ENCODE measurements at regions not wholly inside any gene's neighbourhood (a gene's known extent, or its start where the extent isn't known, plus 50 kb on each side); places are given as distances from the start of the nearest gene placed in this dataset.

DNA sequence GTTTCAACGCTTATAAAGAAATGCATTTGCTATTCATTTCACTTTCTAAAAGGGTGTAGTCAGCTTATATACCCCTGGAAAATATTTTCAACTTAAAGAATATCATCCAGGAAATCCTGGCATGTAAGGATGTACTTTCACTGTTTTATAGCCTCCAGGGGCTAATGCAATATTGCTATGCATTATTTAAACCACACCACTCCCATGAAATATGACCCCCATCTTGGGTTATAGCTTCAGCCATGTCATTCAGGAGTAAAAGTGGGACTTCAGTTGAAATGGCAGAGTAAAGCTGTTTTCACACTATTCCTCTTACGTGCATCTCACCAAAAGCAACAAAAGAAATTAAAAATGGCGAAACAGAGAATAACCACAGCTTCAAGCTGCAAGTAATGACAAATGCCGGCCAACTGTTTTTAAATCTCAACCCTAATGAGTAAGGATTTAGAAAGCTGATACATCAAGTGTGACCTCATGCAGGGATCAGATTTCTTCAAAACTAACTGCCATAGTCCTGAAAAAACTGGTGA lies 84.5 kb downstream of the COL6A6 start:
- no peak for DNase-seq (ENCODE audit: low read depth)
- no peak overlapping the region for H3K4me3 ChIP-seq (ENCODE audit: low read depth, low read length)
- no peak for TF ChIP-seq CTCF (IDR thresholded peaks at IDR 0.05; ENCODE audit: insufficient read depth, low read depth, low read length, missing control alignments)

DNA sequence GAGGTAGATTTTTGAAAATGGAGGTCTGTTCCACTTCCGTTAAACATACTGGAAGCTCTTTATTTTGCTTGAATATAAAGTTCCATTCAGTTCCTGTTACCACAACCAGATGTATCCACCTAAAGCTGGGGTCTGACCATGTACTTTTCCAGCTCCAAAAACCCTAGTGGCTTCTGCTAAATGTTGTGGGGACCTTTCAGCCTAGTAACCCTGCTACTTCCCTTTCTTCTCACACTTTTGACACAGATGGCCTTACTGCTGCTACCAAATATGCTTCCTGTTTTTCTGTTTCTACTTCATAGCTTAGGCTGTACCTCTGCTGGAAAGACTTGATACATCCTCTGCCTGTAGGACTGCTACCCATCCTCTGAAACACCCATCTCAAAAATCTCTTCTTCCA lies 87.8 kb downstream of the COL6A6 start:
- H3K4me3 ChIP-seq (ENCODE audit: low read depth, low read length) = no peak overlapping the region
- no peak for DNase-seq (ENCODE audit: low read depth)
- TF ChIP-seq CTCF (IDR thresholded peaks at IDR 0.05; ENCODE audit: insufficient read depth, low read depth, low read length, missing control alignments) = no peak

- no peak overlapping the region for H3K4me3 ChIP-seq (ENCODE audit: low read depth, low read length)
- no peak for TF ChIP-seq CTCF (IDR thresholded peaks at IDR 0.05; ENCODE audit: insufficient read depth, low read depth, low read length, missing control alignments)
- no peak for DNase-seq (ENCODE audit: low read depth)
Measured at GRCh38 chr3:130606336-130606735, 89.4 kb downstream of the COL6A6 start.

GRCh38 chr3:130607553-130608154 lies 90.7 kb downstream of the COL6A6 start:
- no peak for TF ChIP-seq CTCF (IDR thresholded peaks at IDR 0.05; ENCODE audit: insufficient read depth, low read depth, low read length, missing control alignments)
- no peak overlapping the region for H3K4me3 ChIP-seq (ENCODE audit: low read depth, low read length)
- DNase-seq (ENCODE audit: low read depth) = no peak

GRCh38 chr3:130609166-130609979 lies 92.4 kb downstream of the COL6A6 start:
- no peak for DNase-seq (ENCODE audit: low read depth)
- H3K4me3 ChIP-seq (ENCODE audit: low read depth, low read length) = no peak overlapping the region
- TF ChIP-seq CTCF (IDR thresholded peaks at IDR 0.05; ENCODE audit: insufficient read depth, low read depth, low read length, missing control alignments) = no peak

DNA sequence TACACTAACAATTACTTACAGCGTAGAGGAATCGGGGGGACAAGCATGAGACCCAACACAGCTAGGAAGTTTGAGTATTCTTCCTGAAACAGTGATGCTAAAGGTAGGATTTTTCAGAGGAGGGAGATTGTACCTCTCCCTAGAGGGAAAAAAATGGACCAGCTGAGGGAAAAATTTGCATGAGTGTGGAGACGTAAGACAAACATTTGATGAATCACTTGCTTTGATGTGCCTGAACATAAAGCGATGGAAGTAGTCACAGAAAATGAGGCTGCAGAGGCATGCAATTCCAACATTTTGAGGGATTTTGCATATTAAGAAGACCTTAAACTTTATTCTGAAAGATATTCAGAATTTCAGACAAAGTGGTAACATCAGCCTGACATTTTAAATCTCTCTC lies 102.2 kb downstream of the COL6A6 start:
- TF ChIP-seq CTCF (IDR thresholded peaks at IDR 0.05; ENCODE audit: insufficient read depth, low read depth, low read length, missing control alignments) = no peak
- DNase-seq (ENCODE audit: low read depth) = no peak
- H3K4me3 ChIP-seq (ENCODE audit: low read depth, low read length) = no peak overlapping the region
